ENCODE measurements at regions not wholly inside any gene's neighbourhood (a gene's known extent, or its start where the extent isn't known, plus 50 kb on each side); places are given as distances from the start of the nearest gene placed in this dataset.

DNA sequence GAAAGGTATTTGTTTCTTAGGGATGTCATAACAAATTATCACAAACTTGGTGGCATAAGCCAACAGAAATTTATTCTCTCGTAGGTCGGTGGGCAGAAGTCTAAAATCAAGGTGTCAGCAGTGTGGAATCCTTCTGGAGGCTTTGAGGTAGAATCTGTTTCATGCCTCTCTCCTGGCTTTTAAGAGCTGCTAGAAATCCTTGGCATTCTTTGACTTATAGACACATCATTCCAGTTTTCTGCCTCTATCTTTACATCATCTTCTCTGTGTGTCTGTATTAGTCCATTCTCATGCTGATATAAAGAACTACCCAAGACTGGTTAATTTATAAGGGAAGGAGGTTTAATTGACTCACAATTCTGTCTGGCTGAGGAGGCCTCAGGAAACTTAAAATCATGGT, 488.1 kb upstream of the PAPPA start (continued):
- no peak for TF ChIP-seq TAF15 (IDR thresholded peaks at IDR 0.05; ENCODE audit: low read depth, low read length, poor library complexity, severe bottlenecking)
- TF ChIP-seq HNF4A (CRISPR knock-in tag; IDR thresholded peaks at IDR 0.05): no peak
- no peak for TF ChIP-seq ATF5 (CRISPR knock-in tag; IDR thresholded peaks at IDR 0.05; ENCODE audit: low read depth)
- no peak for TF ChIP-seq GTF3A (CRISPR knock-in tag; conservative IDR thresholded peaks at IDR 0.05)
- no peak for TF ChIP-seq SOX13 (IDR thresholded peaks at IDR 0.05)
- no peak for TF ChIP-seq SOX13 (CRISPR knock-in tag; conservative IDR thresholded peaks at IDR 0.05 in 1 of 2, IDR thresholded peaks at IDR 0.05 in 1 of 2)
- no peak for TF ChIP-seq SETDB1 (CRISPR knock-in tag; IDR thresholded peaks at IDR 0.05; ENCODE audit: borderline replicate concordance)
- TF ChIP-seq, protein P1, sequence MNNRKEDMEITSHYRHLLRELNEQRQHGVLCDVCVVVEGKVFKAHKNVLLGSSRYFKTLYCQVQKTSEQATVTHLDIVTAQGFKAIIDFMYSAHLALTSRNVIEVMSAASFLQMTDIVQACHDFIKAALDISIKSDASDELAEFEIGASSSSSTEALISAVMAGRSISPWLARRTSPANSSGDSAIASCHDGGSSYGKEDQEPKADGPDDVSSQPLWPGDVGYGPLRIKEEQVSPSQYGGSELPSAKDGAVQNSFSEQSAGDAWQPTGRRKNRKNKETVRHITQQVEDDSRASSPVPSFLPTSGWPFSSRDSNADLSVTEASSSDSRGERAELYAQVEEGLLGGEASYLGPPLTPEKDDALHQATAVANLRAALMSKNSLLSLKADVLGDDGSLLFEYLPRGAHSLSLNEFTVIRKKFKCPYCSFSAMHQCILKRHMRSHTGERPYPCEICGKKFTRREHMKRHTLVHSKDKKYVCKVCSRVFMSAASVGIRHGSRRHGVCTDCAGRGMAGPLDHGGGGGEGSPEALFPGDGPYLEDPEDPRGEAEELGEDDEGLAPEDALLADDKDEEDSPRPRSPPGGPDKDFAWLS (CRISPR knock-in tag; IDR thresholded peaks at IDR 0.05; ENCODE audit: borderline replicate concordance): no peak
- TF ChIP-seq ZNF572 (CRISPR knock-in tag; IDR thresholded peaks at IDR 0.05): no peak

DNA sequence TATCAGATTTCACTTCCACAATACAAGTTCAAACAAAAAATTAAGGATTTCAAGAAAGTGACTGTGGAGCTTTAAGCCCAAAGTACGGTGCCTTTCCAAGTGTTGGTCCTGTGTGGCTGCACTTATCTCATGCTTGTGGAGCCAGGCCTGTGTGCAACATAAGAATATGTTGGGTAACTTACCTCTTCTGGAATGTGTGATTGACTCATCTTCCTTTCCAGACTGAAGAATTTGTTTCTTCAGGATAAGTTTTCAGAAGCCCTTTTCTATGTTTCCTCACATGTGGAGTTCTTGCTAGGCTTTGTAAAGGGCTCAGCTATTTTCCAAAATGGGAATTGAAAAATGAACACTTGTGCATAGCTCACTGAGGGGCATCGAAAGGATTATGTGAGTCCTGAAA, 485.1 kb upstream of the PAPPA start:
- ChIA-PET CTCF (ENCODE audit: low intra/inter-chr PET ratio, low total read pairs) (no interaction called here), POLR2A (no interaction called here)
- H2AFZ ChIP-seq (ENCODE audit: low read length): no peak overlapping the region
- H3K79me2 ChIP-seq (ENCODE audit: insufficient read depth, low read length): no peaks in the 10 kb centered on the region
- H3K27ac ChIP-seq (ENCODE audit: extremely low read length, insufficient read depth, low read length): no peak overlapping the region
- FAIRE-seq: no peak
- no peak for DNase-seq (ENCODE audit: low spot score)
- no peak overlapping the region for H3K9ac ChIP-seq (ENCODE audit: insufficient read depth, low read depth, low read length)
- intact Hi-C loops (cut with micrococcal nuclease; ENCODE audit: unreplicated experiment): no loop called here
- no peaks in the 10 kb centered on the region for H4K20me1 ChIP-seq (ENCODE audit: insufficient read depth, low read length)
- H3K4me2 ChIP-seq (ENCODE audit: low read depth, low read length): no peak overlapping the region
- WGBS (ENCODE audit: low lambda C conversion rate): 5% methylated on average over 2 of the region's 2 CpGs
- no peak for ATAC-seq
- in situ Hi-C loops (cut with HindIII; ENCODE audit: extremely low pct_ligation_motif_present, low pct_unique_long_range_greater_than_20kb): no loop called here
- no peaks in the 10 kb centered on the region for H3K4me1 ChIP-seq (ENCODE audit: insufficient read depth, low read length)
- no TSS peak for BruUV-seq (replicated peaks)
- no peaks in the 10 kb centered on the region for H3K9me3 ChIP-seq (ENCODE audit: low read length)
- TF ChIP-seq ZNF747 (CRISPR knock-in tag; IDR thresholded peaks at IDR 0.05; ENCODE audit: borderline replicate concordance): no peak
- H3K36me3 ChIP-seq (replicated peaks in 1 of 2; ENCODE audit: control insufficient read depth in 1 of 2, insufficient read depth in 2 of 2, low read length in 2 of 2): no peaks in the 10 kb centered on the region
- H3K27me3 ChIP-seq (ENCODE audit: control insufficient read depth in 1 of 2, insufficient read depth in 2 of 2, low read length in 2 of 2): no peaks in the 10 kb centered on the region
- no peak overlapping the region for H3K4me3 ChIP-seq (replicated peaks in 1 of 3; ENCODE audit: insufficient read depth in 1 of 3, low read depth in 2 of 3, low read length in 3 of 3)
